PFSK-1 (cell line): ENCODE measurements at regions not wholly inside any gene's neighbourhood (a gene's known extent, or its start where the extent isn't known, plus 50 kb on each side); places are given as distances from the start of the nearest gene placed in this dataset.

Experiments
- FOXP2 ChIP-seq: optimal IDR thresholded peaks from 2 replicates; pipeline ENCODE3; 2011; ENCODE audit warnings: borderline replicate concordance, control low read depth, inconsistent platforms; ENCODE audit not compliant: insufficient read depth; ENCODE audit errors: extremely low read length, extremely low read depth
- POLR2AphosphoS5 ChIP-seq: IDR thresholded peaks from 2 replicates; pipeline ENCODE4 v1.6.1; 2012; ENCODE audit warnings: low read depth, mild to moderate bottlenecking, control low read depth, low read length, moderate library complexity
- REST ChIP-seq, 2 experiments: IDR thresholded peaks; 2 replicates each; pipeline versions ENCODE4 v1.6.1 to v1.8.0; 2011 to 2012; ENCODE audit warnings: low read depth in 2 of 2, low read length in 2 of 2, control low read depth in 1 of 2, inconsistent platforms in 1 of 2, mild to moderate bottlenecking in 1 of 2, moderate library complexity in 1 of 2; ENCODE audit not compliant: insufficient read depth in 1 of 2
- SIN3A ChIP-seq: IDR thresholded peaks from 2 replicates; pipeline ENCODE4 v1.6.1; 2012; ENCODE audit warnings: mild to moderate bottlenecking, low read length, moderate library complexity, borderline replicate concordance; ENCODE audit not compliant: insufficient read depth
- TAF1 ChIP-seq: IDR thresholded peaks from 2 replicates; pipeline ENCODE4 v1.6.1; 2012; ENCODE audit warnings: low read length, control low read depth, borderline replicate concordance; ENCODE audit not compliant: insufficient read depth

GRCh38 chr1:60141276-60141675, 67.7 kb upstream of the C1orf87 start:
- TF ChIP-seq REST (IDR thresholded peaks at IDR 0.05; ENCODE audit: insufficient read depth in 1 of 2, low read depth in 2 of 2, low read length in 2 of 2) (no peak), FOXP2 (no peak), SIN3A (no peak), POLR2AphosphoS5 (no peak), TAF1 (no peak)

- TF ChIP-seq FOXP2 = no peak
- no peak for TF ChIP-seq TAF1
- no peak for TF ChIP-seq POLR2AphosphoS5
These were observed 63.8 kb upstream of the C1orf87 start for GRCh38 chr1:60137406-60137805.

GRCh38 chr1:60136395-60136794, 62.8 kb upstream of the C1orf87 start:
- TF ChIP-seq SIN3A (no peak), POLR2AphosphoS5 (no peak), FOXP2 (no peak), REST (IDR thresholded peaks at IDR 0.05; ENCODE audit: insufficient read depth in 1 of 2, low read depth in 2 of 2, low read length in 2 of 2) (no peak), TAF1 (no peak)

- TF ChIP-seq TAF1 = no peak
- TF ChIP-seq SIN3A = no peak
- no peak for TF ChIP-seq POLR2AphosphoS5
- no peak for TF ChIP-seq REST (IDR thresholded peaks at IDR 0.05; ENCODE audit: insufficient read depth in 1 of 2, low read depth in 2 of 2, low read length in 2 of 2)
- no peak for TF ChIP-seq FOXP2
These were observed 61.1 kb upstream of the C1orf87 start for GRCh38 chr1:60134716-60135115.

- TF ChIP-seq TAF1 (no peak), FOXP2 (no peak), REST (IDR thresholded peaks at IDR 0.05; ENCODE audit: insufficient read depth in 1 of 2, low read depth in 2 of 2, low read length in 2 of 2) (no peak), POLR2AphosphoS5 (no peak), SIN3A (no peak)
These were observed 60.3 kb upstream of the C1orf87 start for GRCh38 chr1:60133848-60134247.
